ENCODE measurements at regions not wholly inside any gene's neighbourhood (a gene's known extent, or its start where the extent isn't known, plus 50 kb on each side); places are given as distances from the start of the nearest gene placed in this dataset.

DNA sequence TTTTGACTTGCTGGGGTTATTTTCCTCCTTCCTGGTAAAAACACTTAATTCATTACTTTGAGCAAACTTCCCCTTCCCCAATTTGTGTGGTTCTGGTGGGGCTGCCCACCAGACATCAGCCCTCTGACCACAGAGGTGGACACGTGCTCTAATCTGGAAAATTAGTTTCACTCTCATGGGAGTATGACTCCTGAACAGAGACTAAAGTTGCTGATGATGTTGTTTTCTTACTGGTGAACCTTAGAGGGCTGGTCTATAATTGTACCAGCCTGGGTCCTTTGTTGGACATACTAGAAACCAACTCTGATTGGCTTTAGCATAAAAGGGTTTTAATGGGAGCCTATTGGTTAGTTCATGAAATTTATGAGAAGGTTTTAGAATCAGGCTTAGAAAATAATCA lies 54.1 kb upstream of the ACYP2 start:
- Histone ChIP-seq H3K9me2 (ENCODE audit: low read depth, low read length) (no peaks in the 10 kb centered on the region), H3K9me3 (ENCODE audit: low read length) (peaks cover 8% of the 10 kb centered on the region), H3K27ac (ENCODE audit: low read depth, low read length, poor library complexity, severe bottlenecking) (no peak overlapping the region), H3K4me3 (ENCODE audit: low read depth, low read length, poor library complexity, severe bottlenecking) (no peak overlapping the region), H3K79me2 (ENCODE audit: insufficient read depth, low read length) (no peaks in the 10 kb centered on the region), H3K36me3 (ENCODE audit: insufficient read depth, low read length) (no peaks in the 10 kb centered on the region), H3K4me1 (ENCODE audit: insufficient read depth, low read length, severe bottlenecking) (peaks cover 16% of the 10 kb centered on the region), H3K27me3 (ENCODE audit: insufficient read depth, low read length) (no peaks in the 10 kb centered on the region), H3K4me2 (ENCODE audit: low read length) (no peak overlapping the region), H3F3A (ENCODE audit: insufficient read depth, low read length) (no peaks in the 10 kb centered on the region), H4K20me1 (ENCODE audit: insufficient read depth, low read length) (no peaks in the 10 kb centered on the region), H2AFZ (ENCODE audit: low read length) (no peak overlapping the region), H3K9ac (ENCODE audit: low read length) (no peak overlapping the region)
- no peak for TF ChIP-seq EZH2 (IDR thresholded peaks at IDR 0.05; ENCODE audit: borderline replicate concordance, low read length)
- TF ChIP-seq, protein P1, sequence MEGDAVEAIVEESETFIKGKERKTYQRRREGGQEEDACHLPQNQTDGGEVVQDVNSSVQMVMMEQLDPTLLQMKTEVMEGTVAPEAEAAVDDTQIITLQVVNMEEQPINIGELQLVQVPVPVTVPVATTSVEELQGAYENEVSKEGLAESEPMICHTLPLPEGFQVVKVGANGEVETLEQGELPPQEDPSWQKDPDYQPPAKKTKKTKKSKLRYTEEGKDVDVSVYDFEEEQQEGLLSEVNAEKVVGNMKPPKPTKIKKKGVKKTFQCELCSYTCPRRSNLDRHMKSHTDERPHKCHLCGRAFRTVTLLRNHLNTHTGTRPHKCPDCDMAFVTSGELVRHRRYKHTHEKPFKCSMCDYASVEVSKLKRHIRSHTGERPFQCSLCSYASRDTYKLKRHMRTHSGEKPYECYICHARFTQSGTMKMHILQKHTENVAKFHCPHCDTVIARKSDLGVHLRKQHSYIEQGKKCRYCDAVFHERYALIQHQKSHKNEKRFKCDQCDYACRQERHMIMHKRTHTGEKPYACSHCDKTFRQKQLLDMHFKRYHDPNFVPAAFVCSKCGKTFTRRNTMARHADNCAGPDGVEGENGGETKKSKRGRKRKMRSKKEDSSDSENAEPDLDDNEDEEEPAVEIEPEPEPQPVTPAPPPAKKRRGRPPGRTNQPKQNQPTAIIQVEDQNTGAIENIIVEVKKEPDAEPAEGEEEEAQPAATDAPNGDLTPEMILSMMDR (IDR thresholded peaks at IDR 0.05; ENCODE audit: low read length) = no peak

DNA sequence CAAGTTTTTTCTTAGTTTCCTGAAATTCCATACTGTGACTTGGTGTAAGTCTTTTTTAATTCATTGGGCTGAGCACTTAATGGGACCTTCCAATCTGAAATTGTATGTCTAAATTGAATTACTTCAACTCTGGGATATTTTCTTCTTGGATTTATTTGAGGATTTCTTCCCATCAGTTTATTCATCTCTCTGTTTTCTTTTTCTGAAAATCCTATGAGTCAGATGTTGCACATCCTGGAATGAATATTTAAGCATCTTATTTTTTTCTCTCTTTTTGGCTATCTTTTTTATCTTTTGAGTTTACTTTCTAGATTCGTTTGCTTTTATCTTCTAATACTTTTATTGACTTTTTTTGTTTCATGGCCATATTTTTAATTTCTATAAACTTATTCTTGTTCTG lies 55.4 kb upstream of the ACYP2 start:
- Histone ChIP-seq H3K27ac (ENCODE audit: low read depth, low read length, poor library complexity, severe bottlenecking) (no peak overlapping the region), H3K9me3 (ENCODE audit: low read length) (peaks cover 8% of the 10 kb centered on the region), H3K4me1 (ENCODE audit: insufficient read depth, low read length, severe bottlenecking) (peaks cover 16% of the 10 kb centered on the region), H3K4me3 (ENCODE audit: low read depth, low read length, poor library complexity, severe bottlenecking) (no peak overlapping the region), H3K4me2 (ENCODE audit: low read length) (no peak overlapping the region), H3K9ac (ENCODE audit: low read length) (no peak overlapping the region), H3K27me3 (ENCODE audit: insufficient read depth, low read length) (no peaks in the 10 kb centered on the region), H3K79me2 (ENCODE audit: insufficient read depth, low read length) (no peaks in the 10 kb centered on the region), H3K9me2 (ENCODE audit: low read depth, low read length) (no peaks in the 10 kb centered on the region), H4K20me1 (ENCODE audit: insufficient read depth, low read length) (no peaks in the 10 kb centered on the region), H3F3A (ENCODE audit: insufficient read depth, low read length) (no peaks in the 10 kb centered on the region), H2AFZ (ENCODE audit: low read length) (no peak overlapping the region), H3K36me3 (ENCODE audit: insufficient read depth, low read length) (no peaks in the 10 kb centered on the region)
- no peak for TF ChIP-seq EZH2 (IDR thresholded peaks at IDR 0.05; ENCODE audit: borderline replicate concordance, low read length)
- TF ChIP-seq, protein P1 (IDR thresholded peaks at IDR 0.05; ENCODE audit: low read length) = no peak

DNA sequence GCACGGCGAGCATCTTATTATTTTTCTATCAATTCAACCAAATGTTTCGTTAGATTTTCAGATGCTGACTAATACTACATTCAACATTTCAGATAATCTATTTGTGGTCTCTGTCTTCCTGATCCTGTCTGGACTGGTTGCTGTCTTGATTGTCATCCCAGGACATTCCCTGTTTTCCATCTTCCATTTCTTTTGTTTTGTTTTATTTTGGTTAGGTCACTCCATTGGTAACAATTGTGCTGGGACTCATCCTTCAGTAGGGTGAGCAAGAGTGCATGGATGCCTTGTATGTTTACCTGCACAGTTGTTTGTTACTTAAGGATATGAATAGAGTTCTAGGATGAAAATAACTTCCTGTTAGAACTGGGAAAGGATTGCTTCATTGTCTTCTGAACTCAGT lies 55.9 kb upstream of the ACYP2 start:
- H3K27me3 ChIP-seq (ENCODE audit: insufficient read depth, low read length) = no peaks in the 10 kb centered on the region
- H3K27ac ChIP-seq (ENCODE audit: low read depth, low read length, poor library complexity, severe bottlenecking) = no peak overlapping the region
- H3K4me1 ChIP-seq (ENCODE audit: insufficient read depth, low read length, severe bottlenecking) = peaks cover 15% of the 10 kb centered on the region
- H3K4me2 ChIP-seq (ENCODE audit: low read length) = no peak overlapping the region
- no peak overlapping the region for H2AFZ ChIP-seq (ENCODE audit: low read length)
- no peaks in the 10 kb centered on the region for H3K9me2 ChIP-seq (ENCODE audit: low read depth, low read length)
- TF ChIP-seq, protein P1 (IDR thresholded peaks at IDR 0.05; ENCODE audit: low read length) = no peak
- TF ChIP-seq EZH2 (IDR thresholded peaks at IDR 0.05; ENCODE audit: borderline replicate concordance, low read length) = no peak
- H3K9me3 ChIP-seq (ENCODE audit: low read length) = peaks cover 8% of the 10 kb centered on the region
- no peaks in the 10 kb centered on the region for H4K20me1 ChIP-seq (ENCODE audit: insufficient read depth, low read length)
- no peak overlapping the region for H3K9ac ChIP-seq (ENCODE audit: low read length)
- H3F3A ChIP-seq (ENCODE audit: insufficient read depth, low read length) = no peaks in the 10 kb centered on the region
- no peaks in the 10 kb centered on the region for H3K36me3 ChIP-seq (ENCODE audit: insufficient read depth, low read length)
- no peak overlapping the region for H3K4me3 ChIP-seq (ENCODE audit: low read depth, low read length, poor library complexity, severe bottlenecking)
- H3K79me2 ChIP-seq (ENCODE audit: insufficient read depth, low read length) = no peaks in the 10 kb centered on the region

Measured in OCI-LY1 (cell line).